T47D (cell line): ENCODE measurements at regions not wholly inside any gene's neighbourhood (a gene's known extent, or its start where the extent isn't known, plus 50 kb on each side); places are given as distances from the start of the nearest gene placed in this dataset.

ENCODE experiments used
- DNase-seq, 2 experiments: peaks; one replicate each; pipeline versions ENCODE4 v3.0.0 to v3.0.0-alpha.2; 2011 to 2012; ENCODE audit warnings: low read depth in 1 of 2, low spot score in 1 of 2
- JUND ChIP-seq: IDR thresholded peaks from 2 replicates; pipeline ENCODE4 v1.6.1; 2012; ENCODE audit warnings: low read depth
- in situ Hi-C: cut with HindIII; loops from 2 replicates; pipeline ENCODE4 v1.10.0; 2016; ENCODE audit warnings: low sequenced_read_pairs, low pct_unique_long_range_greater_than_20kb

DNA sequence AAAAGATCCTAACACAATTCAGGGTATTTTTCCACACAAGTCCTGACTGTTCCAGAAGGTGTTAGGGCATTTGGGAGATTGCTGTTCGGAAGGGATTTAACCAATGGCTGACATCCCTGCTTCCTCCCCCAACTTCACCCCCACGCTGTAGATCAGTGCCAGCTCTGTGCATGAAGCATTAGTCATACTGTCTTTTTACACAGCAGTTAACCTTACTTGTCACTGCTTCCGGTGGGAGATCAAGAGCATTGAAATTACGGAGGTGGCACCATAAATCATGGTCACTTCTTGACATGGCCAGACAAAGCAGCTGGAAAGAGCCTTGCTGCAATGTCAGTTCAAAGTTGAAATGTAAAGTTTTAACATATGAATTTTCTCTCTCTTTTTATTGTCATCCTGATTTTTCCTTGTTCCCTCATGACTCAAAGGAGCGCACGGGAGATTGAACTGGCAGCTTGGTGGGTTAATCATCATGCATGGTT is 70.2 kb downstream of the HRH4 start:
- DNase-seq = no peak

DNA sequence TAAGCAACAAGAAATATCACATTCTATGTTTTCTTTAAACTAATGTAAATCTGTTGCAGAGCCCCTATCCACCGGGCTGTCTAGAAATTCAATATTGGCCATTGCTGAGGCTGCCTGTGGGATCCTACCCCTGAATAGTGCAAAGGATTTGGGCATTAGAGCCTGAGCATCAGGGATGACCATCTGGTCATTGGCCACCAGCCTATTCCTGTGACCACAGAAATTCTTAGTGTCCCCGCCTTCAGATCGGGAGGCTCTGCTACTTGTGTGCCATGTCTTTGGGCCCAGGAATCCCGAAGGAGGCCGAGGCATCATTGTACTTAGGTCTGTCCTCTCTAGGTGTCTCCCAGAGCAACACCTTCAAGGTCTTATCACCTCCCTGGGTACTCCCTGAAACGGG is 73.8 kb downstream of the HRH4 start:
- TF ChIP-seq JUND = no peak
- in situ Hi-C loops = no loop called here
- DNase-seq = no peak

More for the DNA sequence above, 70.2 kb downstream of the HRH4 start:
- in situ Hi-C loops = no loop called here
- TF ChIP-seq JUND = no peak

DNA sequence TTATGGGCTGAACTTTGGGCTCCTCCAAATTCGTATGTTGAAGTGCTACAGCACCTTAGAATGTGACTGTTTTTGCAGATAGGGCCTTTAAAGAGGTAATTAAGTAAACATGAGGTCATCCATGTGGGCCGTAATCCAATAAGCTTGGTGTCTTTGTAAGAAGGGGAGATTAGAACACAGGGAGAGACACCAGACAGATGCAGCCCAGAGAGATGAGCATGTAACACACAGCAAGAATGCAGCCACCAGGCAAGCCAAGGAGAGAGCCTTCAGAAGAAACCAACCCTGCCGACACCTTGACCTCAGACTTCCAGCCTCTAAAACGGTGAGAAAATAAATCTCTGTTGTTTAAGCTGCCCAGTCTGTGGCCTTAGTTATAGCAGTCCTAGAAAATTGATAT is 74.3 kb downstream of the HRH4 start:
- in situ Hi-C loops = no loop called here
- TF ChIP-seq JUND = no peak
- DNase-seq = no peak

DNA sequence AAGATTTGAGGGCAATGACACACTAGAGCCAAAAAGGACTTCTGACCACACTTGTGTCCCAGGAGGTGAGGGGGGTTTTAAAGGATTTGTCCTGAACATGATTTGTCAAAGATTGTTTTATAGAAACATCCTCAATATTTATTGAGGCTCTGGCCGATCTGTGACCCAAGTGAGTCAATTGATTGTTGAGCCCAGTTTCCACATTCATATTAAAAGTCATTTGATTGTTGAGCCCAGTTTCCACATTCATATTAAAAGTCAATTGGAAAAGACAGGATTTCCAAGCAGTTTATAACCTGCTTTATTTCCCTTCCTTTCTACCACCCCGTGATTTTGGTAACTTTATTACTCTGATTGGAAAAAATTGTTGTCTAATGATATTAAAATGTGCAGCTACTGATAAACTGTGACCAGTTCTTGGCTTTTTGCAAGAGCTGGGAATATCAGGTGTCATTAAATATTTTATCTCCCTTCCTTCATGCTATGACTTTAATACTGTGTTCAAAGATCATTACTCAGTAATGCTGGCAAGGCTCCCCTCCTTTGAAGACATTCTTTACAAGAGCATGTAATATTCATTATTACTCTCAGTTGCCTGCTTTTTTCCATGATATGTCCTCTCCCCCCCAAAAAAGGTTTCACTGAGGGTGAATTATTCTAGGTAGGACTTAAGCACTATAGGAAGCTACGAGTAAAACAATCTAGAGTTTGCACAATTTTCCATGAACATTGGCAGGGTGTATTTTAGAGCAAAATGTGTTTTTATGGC is 75.3 kb downstream of the HRH4 start:
- in situ Hi-C loops = no loop called here
- TF ChIP-seq JUND = no peak
- no peak for DNase-seq

DNA sequence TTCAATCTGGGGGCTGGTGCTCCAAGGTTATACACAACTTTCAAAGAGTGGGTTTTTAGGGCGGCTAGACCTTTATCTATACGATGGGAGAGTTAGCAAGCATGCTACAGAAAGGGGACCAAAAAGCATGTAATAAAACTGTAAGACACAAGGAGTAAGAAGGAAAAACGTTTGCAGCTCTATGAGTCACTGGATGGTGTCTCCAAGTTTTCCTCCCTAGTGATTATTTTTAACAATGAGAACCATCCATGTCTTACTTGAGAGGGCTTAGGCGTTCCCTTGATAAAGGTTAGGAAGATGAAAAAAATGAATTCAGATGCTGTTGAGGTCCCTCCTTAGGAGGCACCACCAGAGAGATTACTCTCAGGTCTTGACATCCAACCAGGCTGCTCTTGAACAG is 75.9 kb downstream of the HRH4 start:
- no peak for TF ChIP-seq JUND
- in situ Hi-C loops = no loop called here
- no peak for DNase-seq

DNA sequence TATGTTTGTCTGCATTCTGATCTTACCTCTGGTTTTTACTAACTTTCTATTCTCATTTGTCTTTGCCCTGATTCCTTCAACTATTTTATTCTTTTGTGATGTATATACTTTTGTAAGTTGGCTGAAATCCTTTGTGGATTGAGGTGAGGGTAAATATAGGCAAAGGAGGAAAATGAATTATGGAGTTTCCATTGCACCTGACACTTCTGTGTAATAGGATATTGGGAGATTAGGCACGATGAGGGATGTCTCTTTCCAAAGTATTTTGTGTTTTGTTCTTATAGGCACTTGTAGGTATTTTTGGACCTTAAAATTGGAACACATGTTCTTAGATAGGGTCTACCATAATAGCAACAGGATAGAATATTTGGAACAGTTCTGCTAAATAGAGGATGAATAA is 76.4 kb downstream of the HRH4 start:
- in situ Hi-C loops = no loop called here
- no peak for TF ChIP-seq JUND
- DNase-seq = no peak

DNA sequence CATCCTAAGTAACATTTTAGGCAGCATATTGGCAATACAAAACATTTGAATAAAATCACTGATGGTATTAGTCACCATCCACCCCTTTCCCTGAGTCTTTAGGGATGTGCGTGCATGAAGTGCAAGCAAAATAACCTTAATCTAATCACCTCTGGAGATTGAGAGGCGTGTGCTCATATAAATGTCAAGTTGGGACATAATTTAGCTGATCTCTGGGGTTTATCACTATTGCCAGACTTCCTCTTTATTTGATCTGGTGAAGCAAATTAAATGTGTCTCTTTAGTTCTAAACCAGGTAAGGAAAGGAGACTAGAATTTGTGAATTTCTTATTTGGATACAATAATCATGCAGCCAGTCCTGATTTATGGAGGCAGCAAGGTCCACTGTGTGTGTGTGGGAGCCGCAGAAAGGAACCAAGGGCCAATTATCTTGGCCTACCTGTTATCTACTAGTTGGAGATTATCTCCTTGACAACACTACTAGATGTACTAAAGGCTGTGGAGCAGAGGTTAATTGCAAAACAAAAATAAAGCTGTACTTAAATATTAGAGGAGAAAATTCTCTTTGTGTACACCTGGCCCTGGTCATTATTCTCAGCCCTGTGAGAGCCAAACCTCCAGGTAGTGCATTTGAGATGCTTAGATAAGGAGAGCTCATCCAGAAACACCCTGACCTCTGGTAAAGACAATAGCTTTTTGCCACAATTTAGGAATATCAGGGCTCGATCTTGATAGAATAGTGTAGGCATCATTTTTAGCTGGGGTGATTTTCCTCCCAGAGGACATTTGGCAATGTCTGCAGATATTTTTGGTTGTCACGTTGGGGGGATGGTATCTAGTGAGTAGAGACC is 78.2 kb downstream of the HRH4 start:
- DNase-seq = no peak

DNA sequence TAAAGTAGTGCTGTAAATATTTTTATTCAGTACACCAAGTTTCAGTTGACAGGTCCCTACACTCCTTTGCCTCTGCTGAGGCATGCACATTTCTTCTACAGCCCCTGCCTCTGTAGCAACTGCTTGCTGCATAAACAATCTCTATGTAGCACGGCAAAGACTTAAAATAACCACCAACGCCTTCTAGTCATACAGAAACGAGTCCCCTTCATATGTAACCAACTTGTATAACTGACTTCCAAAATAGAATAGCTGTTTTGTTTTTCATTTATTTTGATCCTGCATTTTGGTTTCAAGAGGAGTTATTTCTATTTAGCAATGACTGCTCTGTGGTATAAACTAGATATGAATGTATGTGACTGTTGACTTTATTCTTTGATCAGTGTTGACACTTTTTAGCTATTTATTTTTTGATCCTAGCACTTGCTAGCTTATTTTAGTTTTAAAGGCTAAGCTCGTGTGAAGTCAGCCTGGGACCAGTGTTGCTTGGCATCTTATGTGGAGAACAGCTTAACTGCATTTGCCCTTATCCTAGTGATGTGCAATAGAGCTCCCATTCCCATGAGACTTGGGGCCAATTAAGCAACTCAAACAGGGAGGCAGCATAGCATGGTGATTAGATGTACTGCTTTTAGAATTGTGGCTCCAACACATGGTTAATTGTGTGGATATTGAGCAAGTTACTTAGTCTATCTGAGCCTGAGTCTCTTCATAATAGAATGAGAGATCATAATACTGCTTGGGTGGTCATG is 79.6 kb downstream of the HRH4 start:
- DNase-seq = no peak
- in situ Hi-C loops = no loop called here
- no peak for TF ChIP-seq JUND

More for the DNA sequence above, 78.2 kb downstream of the HRH4 start:
- TF ChIP-seq JUND = no peak
- in situ Hi-C loops = no loop called here

DNA sequence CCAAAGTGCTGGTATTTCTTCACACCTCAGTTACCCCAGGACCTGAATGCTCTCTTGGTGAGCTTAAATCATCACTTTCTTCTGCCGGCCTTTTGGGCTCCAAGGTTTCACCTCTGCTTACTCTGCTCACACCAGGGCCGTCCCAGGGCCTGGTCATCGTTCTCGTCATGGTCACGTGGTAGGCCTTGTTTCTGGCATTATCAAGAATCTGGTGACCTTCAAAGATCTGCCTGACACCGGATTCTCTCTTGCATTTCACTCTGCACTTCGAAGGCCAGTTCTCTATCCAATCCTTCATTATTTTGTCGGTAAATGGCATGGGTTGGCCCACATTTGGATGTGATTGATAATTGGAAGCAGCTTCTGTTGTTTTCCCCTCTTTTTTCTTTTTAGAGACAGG is 80.5 kb downstream of the HRH4 start:
- in situ Hi-C loops = no loop called here
- DNase-seq = no peak
- no peak for TF ChIP-seq JUND

DNA sequence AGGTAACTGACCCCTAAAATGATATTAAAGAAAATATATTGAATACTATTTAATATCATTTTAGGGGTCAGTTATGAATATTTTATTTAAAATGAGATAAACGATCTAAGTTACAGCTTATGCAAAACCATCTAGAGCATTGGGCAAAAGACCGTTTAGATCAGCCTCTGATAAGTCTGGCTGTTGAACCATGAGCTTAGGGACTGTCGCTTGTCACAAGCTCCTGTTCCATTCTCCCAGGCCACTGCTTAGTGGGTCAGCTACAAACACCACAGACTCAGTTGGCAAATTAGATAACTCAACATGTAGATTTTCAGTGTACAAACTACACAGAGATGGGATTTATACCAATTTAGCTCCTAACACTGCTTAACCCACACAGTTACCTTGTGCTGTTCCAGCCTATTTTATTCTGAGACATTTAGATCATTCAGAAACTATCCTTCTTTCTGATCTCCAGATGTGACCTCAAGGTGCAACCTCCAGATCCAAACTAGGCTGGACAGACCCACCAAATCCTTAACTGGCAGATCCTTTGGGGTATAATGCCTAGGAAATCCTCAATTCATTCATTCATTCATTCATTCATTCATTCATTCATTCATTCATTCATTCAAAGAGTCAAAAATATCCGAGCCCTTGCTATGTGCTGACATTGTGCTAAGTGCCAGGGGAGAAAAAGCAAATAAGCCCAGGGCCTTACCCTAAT is 82.8 kb downstream of the HRH4 start:
- no peak for TF ChIP-seq JUND
- DNase-seq = no peak
- in situ Hi-C loops = no loop called here

DNA sequence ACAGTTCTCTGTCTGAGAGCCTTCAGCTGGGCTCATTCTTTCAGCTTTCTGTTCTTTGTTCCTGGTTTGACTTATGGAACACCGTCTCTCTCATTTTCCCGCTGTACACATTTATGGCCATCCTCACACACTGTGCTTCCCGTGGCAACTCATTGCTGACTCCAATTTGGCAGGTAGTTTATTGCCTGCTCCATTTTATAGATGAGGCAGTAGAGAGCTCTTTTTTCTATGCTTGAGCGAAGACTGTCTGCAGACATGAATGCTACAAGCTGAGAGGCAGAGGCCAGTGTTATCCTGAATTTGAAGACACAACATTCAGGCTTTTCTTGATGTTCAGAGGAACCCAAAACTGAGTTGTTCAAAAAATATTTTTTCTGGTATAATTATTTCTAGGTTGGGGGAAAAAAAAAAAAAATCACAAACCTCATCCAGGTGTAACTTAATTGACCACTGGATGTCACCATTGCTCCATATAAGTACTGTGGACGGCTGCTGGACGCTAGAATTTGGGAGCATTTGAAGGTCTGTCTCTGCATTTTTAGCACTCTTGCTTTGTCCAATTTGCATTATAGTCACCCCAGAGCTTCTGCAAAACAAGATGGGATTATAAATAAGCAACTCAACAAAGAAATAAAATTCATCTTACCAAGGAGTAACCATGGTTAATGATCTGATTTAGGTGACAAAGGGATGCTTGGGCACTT is 83.5 kb downstream of the HRH4 start:
- peak; percentile 16 to 58 for DNase-seq
- no peak for TF ChIP-seq JUND
- in situ Hi-C loops = no loop called here
